Coronary artery (tissue), 2 donors: ENCODE measurements at regions not wholly inside any gene's neighbourhood (a gene's known extent, or its start where the extent isn't known, plus 50 kb on each side); places are given as distances from the start of the nearest gene placed in this dataset.

Experiments used
- DNase-seq: peaks from one replicate; pipeline ENCODE4 v3.0.0-alpha.2; 2017; ENCODE audit warnings: low spot score
- H3K27ac ChIP-seq, 2 donors: fragments of 200-600 bp; sonication (generic); one replicate each; pipeline ENCODE4 v1.5.1; 2016 to 2019
- H3K4me3 ChIP-seq: fragments of 200-600 bp; sonication (generic); 2 replicates; pipeline ENCODE4 v1.5.1; 2016; ENCODE audit warnings: mild to moderate bottlenecking, moderate library complexity
- CTCF ChIP-seq: fragments of 200-600 bp; sonication (generic); IDR thresholded peaks from one replicate; pipeline ENCODE4 v1.5.1; 2019; ENCODE audit warnings: antibody characterized with exemption

- no peak for DNase-seq
- TF ChIP-seq CTCF = no peak
- Histone ChIP-seq H3K4me3 (peak overlapping the region; percentile 18), H3K27ac (no peak overlapping the region)
Measured at GRCh38 chr4:112888622-112889021, 160.8 kb upstream of the ANK2 start.

GRCh38 chr4:112889199-112889598 lies 160.3 kb upstream of the ANK2 start:
- DNase-seq = no peak
- no peak for TF ChIP-seq CTCF
- Histone ChIP-seq H3K27ac (no peak overlapping the region), H3K4me3 (peak overlapping the region; percentile 59)

GRCh38 chr4:112889619-112890527 lies 159.6 kb upstream of the ANK2 start:
- Histone ChIP-seq H3K27ac (no peak overlapping the region), H3K4me3 (peak overlapping the region; percentile 59)

GRCh38 chr4:112894480-112894879 lies 155.0 kb upstream of the ANK2 start:
- Histone ChIP-seq H3K4me3 (no peak overlapping the region), H3K27ac (no peak overlapping the region)
- no peak for TF ChIP-seq CTCF
- no peak for DNase-seq

More at GRCh38 chr4:112889619-112890527, 159.6 kb upstream of the ANK2 start:
- no peak for TF ChIP-seq CTCF
- no peak for DNase-seq

GRCh38 chr4:112894951-112895350 lies 154.5 kb upstream of the ANK2 start:
- no peak overlapping the region for H3K27ac ChIP-seq
- TF ChIP-seq CTCF = no peak
- no peak for DNase-seq
- no peak overlapping the region for H3K4me3 ChIP-seq

- Histone ChIP-seq H3K27ac (peak overlapping the region in 1 of 2 donors; percentile 24), H3K4me3 (peak overlapping the region; percentile 22)
- no peak for DNase-seq
- TF ChIP-seq CTCF = no peak
Measured at GRCh38 chr4:112895811-112896608, 153.4 kb upstream of the ANK2 start.
